DND-41 (cell line): ENCODE measurements at regions not wholly inside any gene's neighbourhood (a gene's known extent, or its start where the extent isn't known, plus 50 kb on each side); places are given as distances from the start of the nearest gene placed in this dataset.

ENCODE experiments used
- ATAC-seq: fragments of 200-7000 bp; cut with Tn5 transposase; 3 replicates; pipeline ENCODE4 v1.9.1; 2021; ENCODE audit warnings: low read depth; ENCODE audit not compliant: insufficient read depth
- DNase-seq: peaks from one replicate; pipeline ENCODE4 v3.0.0-alpha.2; 2020
- H2AFZ ChIP-seq: 2 replicates; pipeline ENCODE4 v1.6.0; 2012; ENCODE audit warnings: low read depth, low read length
- H3K27ac ChIP-seq: 2 replicates; pipeline ENCODE4 v1.5.1; 2012; ENCODE audit warnings: low read length, inconsistent platforms
- H3K27me3 ChIP-seq: fragments of 200-600 bp; sonication (generic); 2 replicates; pipeline ENCODE4 v1.6.0; 2012; ENCODE audit warnings: low read length, mild to moderate bottlenecking, inconsistent platforms; ENCODE audit not compliant: insufficient read depth, poor library complexity
- H3K36me3 ChIP-seq: 2 replicates; pipeline ENCODE4 v1.5.1; 2012; ENCODE audit warnings: low read length, inconsistent platforms; ENCODE audit not compliant: insufficient read depth
- H3K4me1 ChIP-seq: 2 replicates; pipeline ENCODE4 v1.5.1; 2012; ENCODE audit warnings: mild to moderate bottlenecking, low read length; ENCODE audit not compliant: insufficient read depth
- H3K4me2 ChIP-seq: 2 replicates; pipeline ENCODE4 v1.6.0; 2012; ENCODE audit warnings: mild to moderate bottlenecking, moderate library complexity, low read length, inconsistent platforms; ENCODE audit not compliant: insufficient read depth
- H3K4me3 ChIP-seq, 2 experiments: fragments of 200-600 bp in 1 of 2; shearing (Covaris generic) in 1 of 2; 2 replicates each; pipeline ENCODE4 v1.5.1; 2012 to 2016; ENCODE audit warnings: inconsistent platforms in 2 of 2, low read length in 2 of 2, mild to moderate bottlenecking in 2 of 2, low read depth in 1 of 2, moderate library complexity in 1 of 2
- H3K79me2 ChIP-seq: 2 replicates; pipeline ENCODE4 v1.6.0; 2012; ENCODE audit warnings: low read length, inconsistent platforms; ENCODE audit not compliant: insufficient read depth
- H3K9ac ChIP-seq: 2 replicates; pipeline ENCODE4 v1.6.0; 2012; ENCODE audit warnings: low read depth, mild to moderate bottlenecking, inconsistent platforms, low read length, moderate library complexity
- H3K9me3 ChIP-seq: 2 replicates; pipeline ENCODE4 v1.5.1; 2012; ENCODE audit warnings: low read length, moderate library complexity, mild to moderate bottlenecking, inconsistent platforms; ENCODE audit not compliant: insufficient read depth, severe bottlenecking
- H4K20me1 ChIP-seq: 2 replicates; pipeline ENCODE4 v1.6.0; 2012; ENCODE audit warnings: low read length; ENCODE audit not compliant: insufficient read depth
- CTCF ChIP-seq: IDR thresholded peaks from 2 replicates; pipeline ENCODE4 v1.5.1; 2012; ENCODE audit warnings: borderline replicate concordance, low read length, moderate library complexity, mild to moderate bottlenecking; ENCODE audit not compliant: poor library complexity, severe bottlenecking; ENCODE audit errors: extremely low read depth
- EZH2 ChIP-seq: IDR thresholded peaks from 3 replicates; pipeline ENCODE4 v1.6.1; 2012; ENCODE audit warnings: borderline replicate concordance, low read depth, mild to moderate bottlenecking, moderate library complexity, low read length, inconsistent platforms; ENCODE audit not compliant: severe bottlenecking

- Histone ChIP-seq H3K4me2 (no peak overlapping the region), H3K4me3 (no peak overlapping the region), H3K79me2 (no peaks in the 10 kb centered on the region), H3K36me3 (no peaks in the 10 kb centered on the region), H2AFZ (no peak overlapping the region), H3K27me3 (peaks cover 18% of the 10 kb centered on the region), H4K20me1 (no peaks in the 10 kb centered on the region; the same call in 1 of the 2 replicates), H3K4me1 (no peaks in the 10 kb centered on the region), H3K27ac (no peak overlapping the region), H3K9me3 (peaks cover 2% of the 10 kb centered on the region), H3K9ac (no peak overlapping the region)
- no peak for ATAC-seq
- TF ChIP-seq EZH2 (no peak), CTCF (no peak)
- DNase-seq, result no peak
Observed at GRCh38 chr3:124381575-124382333, 348.5 kb upstream of the UMPS start.

- Histone ChIP-seq H3K9ac (no peak overlapping the region), H3K36me3 (no peaks in the 10 kb centered on the region), H3K79me2 (no peaks in the 10 kb centered on the region), H3K27ac (no peak overlapping the region), H3K9me3 (peaks cover 2% of the 10 kb centered on the region), H3K4me1 (no peaks in the 10 kb centered on the region), H3K4me3 (no peak overlapping the region), H3K27me3 (peaks cover 27% of the 10 kb centered on the region), H2AFZ (no peak overlapping the region), H3K4me2 (no peak overlapping the region), H4K20me1 (no peaks in the 10 kb centered on the region; the same call in 1 of the 2 replicates)
- DNase-seq (no peak), ATAC-seq (no peak)
- TF ChIP-seq CTCF, result no peak
- TF ChIP-seq EZH2, result no peak
Observed at GRCh38 chr3:124383051-124383450, 347.2 kb upstream of the UMPS start.

GRCh38 chr3:124383846-124384466, 346.3 kb upstream of the UMPS start:
- Histone ChIP-seq H3K79me2 (no peaks in the 10 kb centered on the region), H3K27me3 (peaks cover 34% of the 10 kb centered on the region), H3K36me3 (no peaks in the 10 kb centered on the region), H3K9ac (no peak overlapping the region), H3K27ac (no peak overlapping the region), H3K9me3 (no peaks in the 10 kb centered on the region), H2AFZ (no peak overlapping the region), H4K20me1 (no peaks in the 10 kb centered on the region; the same call in 1 of the 2 replicates), H3K4me1 (no peaks in the 10 kb centered on the region), H3K4me3 (no peak overlapping the region), H3K4me2 (no peak overlapping the region)
- no peak for DNase-seq
- TF ChIP-seq CTCF (no peak), EZH2 (no peak)
- ATAC-seq, result no peak

GRCh38 chr3:124384527-124384926, 345.7 kb upstream of the UMPS start:
- DNase-seq (no peak), ATAC-seq (no peak)
- Histone ChIP-seq H3K9ac (no peak overlapping the region), H3K4me1 (no peaks in the 10 kb centered on the region), H3K27me3 (peaks cover 35% of the 10 kb centered on the region), H3K9me3 (no peaks in the 10 kb centered on the region), H4K20me1 (no peaks in the 10 kb centered on the region; the same call in 1 of the 2 replicates), H3K27ac (no peak overlapping the region), H3K4me3 (no peak overlapping the region), H2AFZ (no peak overlapping the region), H3K4me2 (no peak overlapping the region), H3K79me2 (no peaks in the 10 kb centered on the region), H3K36me3 (no peaks in the 10 kb centered on the region)
- TF ChIP-seq CTCF, result no peak
- TF ChIP-seq EZH2, result no peak
